ENCODE measurements at regions not wholly inside any gene's neighbourhood (a gene's known extent, or its start where the extent isn't known, plus 50 kb on each side); places are given as distances from the start of the nearest gene placed in this dataset.

DNA sequence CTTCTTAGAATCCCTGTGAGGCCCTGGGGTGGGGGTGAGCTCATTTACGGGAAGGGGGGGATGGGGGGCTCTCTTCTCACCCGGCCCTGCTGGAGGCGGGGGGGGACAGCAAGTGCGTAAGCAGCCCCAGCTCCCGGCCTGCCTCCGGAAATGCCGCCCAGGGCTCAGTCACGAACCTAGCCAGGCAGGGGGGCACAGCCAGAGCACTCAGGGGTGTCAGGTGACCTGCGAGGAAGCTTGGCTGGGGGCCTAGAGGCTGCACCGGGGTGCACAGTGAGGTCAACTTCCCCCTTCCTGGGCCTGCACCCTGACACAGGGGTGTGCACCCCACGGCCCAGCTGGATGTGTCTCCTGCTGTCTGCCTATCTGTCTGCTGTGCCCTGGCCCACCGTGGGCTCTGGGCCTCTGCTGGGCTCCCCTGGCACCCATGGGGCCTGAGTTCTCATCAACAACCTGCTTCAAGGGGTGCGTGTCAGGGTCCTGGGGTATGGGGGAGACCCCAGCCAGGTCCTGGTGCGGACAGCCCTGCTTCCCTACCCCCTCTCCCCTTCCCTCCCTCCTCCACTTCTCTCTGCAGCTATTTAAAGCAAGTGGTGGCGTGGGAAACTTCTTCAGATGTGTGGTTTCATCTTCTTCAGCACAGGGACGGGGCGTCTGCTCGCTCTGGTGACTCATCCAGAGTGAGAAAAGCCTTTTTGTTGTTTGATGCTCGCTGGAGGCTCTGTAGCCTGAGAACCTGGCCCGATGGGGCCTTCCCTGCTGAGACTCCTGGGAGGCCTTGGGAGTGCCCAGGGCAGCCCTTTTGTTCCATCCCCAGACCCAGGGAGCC lies 92.5 kb upstream of the RUNX3 start:
- DNase-seq (ENCODE audit: low read depth), result peak; percentile 92
- TF ChIP-seq, protein P1, sequence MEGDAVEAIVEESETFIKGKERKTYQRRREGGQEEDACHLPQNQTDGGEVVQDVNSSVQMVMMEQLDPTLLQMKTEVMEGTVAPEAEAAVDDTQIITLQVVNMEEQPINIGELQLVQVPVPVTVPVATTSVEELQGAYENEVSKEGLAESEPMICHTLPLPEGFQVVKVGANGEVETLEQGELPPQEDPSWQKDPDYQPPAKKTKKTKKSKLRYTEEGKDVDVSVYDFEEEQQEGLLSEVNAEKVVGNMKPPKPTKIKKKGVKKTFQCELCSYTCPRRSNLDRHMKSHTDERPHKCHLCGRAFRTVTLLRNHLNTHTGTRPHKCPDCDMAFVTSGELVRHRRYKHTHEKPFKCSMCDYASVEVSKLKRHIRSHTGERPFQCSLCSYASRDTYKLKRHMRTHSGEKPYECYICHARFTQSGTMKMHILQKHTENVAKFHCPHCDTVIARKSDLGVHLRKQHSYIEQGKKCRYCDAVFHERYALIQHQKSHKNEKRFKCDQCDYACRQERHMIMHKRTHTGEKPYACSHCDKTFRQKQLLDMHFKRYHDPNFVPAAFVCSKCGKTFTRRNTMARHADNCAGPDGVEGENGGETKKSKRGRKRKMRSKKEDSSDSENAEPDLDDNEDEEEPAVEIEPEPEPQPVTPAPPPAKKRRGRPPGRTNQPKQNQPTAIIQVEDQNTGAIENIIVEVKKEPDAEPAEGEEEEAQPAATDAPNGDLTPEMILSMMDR (IDR thresholded peaks at IDR 0.05; ENCODE audit: insufficient read depth, low read length, poor library complexity, severe bottlenecking), result no peak
- no peaks in the 10 kb centered on the region for H3K36me3 ChIP-seq (ENCODE audit: control insufficient read depth, insufficient read depth, low read length)
- no peak overlapping the region for H3K4me3 ChIP-seq (ENCODE audit: low read depth, low read length)
- peaks cover 3% of the 10 kb centered on the region for H3K27me3 ChIP-seq (ENCODE audit: control insufficient read depth, insufficient read depth, low read length)

DNA sequence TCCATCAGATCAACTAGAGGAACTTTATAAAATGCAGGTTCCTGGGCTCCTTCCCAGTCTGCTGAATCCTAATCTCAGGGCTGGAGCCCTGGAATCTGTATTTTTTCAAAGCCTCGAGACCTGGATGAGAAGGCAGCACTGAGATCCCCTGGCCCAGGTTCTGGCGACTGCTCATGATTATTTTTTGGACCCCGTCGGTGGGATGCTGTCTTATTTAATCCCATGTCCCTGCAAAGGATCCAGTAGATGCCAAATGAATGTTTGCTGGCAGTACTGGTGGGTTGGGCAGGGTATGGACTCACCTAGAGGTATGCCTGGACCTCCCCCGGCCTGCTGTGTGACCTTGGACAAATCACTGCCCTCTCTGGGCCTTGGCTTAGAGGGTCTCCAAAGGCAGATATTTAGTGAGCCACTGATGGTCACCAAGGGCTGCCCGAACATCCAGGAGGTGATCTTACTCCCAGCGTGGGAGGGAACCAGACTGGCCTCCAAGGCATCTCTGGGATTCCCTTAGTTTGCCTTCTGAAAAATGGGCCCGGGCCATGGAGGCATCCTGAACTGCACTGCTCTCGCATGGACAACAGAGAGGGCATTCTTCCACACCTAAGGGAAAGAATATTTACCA lies 91.6 kb upstream of the RUNX3 start:
- Histone ChIP-seq H3K4me3 (ENCODE audit: low read depth, low read length) (no peak overlapping the region), H3K27me3 (ENCODE audit: control insufficient read depth, insufficient read depth, low read length) (peaks cover under 1% of the 10 kb centered on the region), H3K36me3 (ENCODE audit: control insufficient read depth, insufficient read depth, low read length) (no peaks in the 10 kb centered on the region)
- TF ChIP-seq, protein P1 (IDR thresholded peaks at IDR 0.05; ENCODE audit: insufficient read depth, low read length, poor library complexity, severe bottlenecking), result no peak
- no peak for DNase-seq (ENCODE audit: low read depth)

DNA sequence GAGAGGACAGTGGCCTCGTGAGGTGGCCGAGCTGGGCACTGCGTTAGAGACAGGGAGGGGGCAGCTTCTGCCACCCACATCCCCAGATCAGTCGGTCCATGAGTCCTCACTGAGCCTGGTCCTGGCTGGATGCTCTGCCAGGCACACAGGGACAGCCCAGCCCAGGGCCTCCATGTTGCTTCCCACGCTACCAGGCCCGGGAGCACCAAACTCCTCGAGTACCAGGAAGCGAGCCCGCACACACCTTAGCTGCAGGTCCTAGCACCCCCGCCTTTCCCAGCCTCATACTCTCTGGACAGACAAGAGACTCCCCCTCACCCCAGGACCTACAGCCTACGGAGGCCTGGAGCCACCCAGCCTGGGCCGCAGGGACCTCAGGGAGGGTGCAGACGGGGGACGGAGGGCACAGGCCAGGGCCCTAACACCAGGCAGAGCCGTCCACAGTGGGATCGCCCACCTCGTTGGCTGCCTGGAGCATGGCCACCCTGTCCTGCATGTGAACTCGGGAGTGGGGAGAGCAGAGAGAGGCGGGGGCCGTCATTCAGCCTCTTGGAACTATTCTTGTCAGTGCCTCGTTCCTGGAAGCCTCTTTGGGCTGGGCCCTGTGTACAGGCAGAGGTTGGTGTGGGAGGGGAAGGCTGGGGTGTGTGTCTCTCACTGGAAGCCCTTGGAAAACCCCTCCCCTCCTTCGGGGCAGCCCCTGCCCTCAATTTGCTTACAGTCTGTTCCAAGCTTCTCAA lies 90.9 kb upstream of the RUNX3 start:
- Histone ChIP-seq H3K27me3 (ENCODE audit: control insufficient read depth, insufficient read depth, low read length) (no peaks in the 10 kb centered on the region), H3K36me3 (ENCODE audit: control insufficient read depth, insufficient read depth, low read length) (no peaks in the 10 kb centered on the region), H3K4me3 (ENCODE audit: low read depth, low read length) (no peak overlapping the region)
- TF ChIP-seq, protein P1 (IDR thresholded peaks at IDR 0.05; ENCODE audit: insufficient read depth, low read length, poor library complexity, severe bottlenecking), result no peak
- no peak for DNase-seq (ENCODE audit: low read depth)

DNA sequence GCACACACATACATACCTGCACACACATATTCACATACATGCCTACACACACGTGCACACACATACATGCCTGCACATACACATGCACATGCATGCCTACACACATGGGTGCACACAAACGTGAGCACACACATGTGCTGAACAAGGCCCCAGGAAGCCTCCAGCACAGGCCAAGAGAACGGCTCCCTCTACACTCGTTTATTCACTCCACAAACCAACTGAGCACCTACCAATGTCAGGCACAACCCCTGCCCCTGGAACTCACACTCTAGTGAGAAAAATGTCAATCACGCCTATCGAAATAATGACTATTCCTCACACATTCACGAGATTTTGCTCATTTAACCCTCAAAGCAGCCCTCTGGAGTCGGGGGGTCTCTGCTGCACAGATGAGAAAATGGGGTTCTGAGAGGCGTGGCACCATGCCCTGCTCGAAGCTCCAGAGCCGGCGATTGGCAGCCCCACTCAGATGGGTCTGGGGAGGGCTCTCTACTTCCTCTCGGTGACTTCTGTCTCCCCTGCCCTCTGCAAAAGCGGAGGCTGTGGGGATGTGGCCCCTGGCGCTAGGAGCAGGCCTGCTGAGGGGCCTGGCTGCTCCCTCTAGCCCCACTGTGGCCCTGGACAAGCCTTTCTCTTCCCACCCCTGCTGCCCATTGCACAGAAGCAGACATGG lies 90.2 kb upstream of the RUNX3 start:
- Histone ChIP-seq H3K27me3 (ENCODE audit: control insufficient read depth, insufficient read depth, low read length) (no peaks in the 10 kb centered on the region), H3K36me3 (ENCODE audit: control insufficient read depth, insufficient read depth, low read length) (no peaks in the 10 kb centered on the region), H3K4me3 (ENCODE audit: low read depth, low read length) (no peak overlapping the region)
- DNase-seq (ENCODE audit: low read depth), result no peak
- TF ChIP-seq, protein P1 (IDR thresholded peaks at IDR 0.05; ENCODE audit: insufficient read depth, low read length, poor library complexity, severe bottlenecking), result no peak

DNA sequence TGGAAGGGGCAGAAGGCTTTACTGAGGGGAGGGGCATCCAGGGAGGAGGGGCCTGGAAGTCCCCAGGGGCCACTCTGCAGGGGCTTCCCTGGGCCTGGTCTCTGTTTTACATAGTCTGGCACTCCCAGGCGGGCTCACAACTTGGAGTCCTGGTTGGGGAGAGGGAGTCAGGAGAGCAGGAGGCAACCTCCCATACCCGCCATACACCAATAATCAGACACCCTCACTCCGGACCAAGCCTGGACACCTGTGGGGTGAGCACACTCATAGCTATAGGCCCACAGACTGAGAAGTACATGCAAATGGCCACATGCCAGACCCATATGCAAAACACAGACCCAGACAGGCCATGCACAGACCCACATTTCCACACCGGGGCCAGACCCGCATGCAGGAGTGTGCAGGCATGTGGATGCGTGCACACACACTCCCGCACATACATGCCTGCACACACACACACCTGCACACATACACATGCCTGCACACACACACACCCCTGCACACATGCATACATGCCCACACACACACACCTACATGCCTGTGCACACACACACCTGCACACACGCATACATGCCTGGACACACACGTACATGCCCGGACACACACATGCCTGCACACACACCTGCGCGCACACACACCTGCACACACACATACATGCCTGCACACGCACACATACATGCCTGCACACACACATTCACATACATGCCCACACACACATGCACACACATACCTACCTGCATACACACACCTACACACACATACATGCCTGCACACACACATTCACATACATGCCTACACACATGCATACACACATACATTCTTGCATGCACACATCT lies 89.5 kb upstream of the RUNX3 start:
- TF ChIP-seq, protein P1 (IDR thresholded peaks at IDR 0.05; ENCODE audit: insufficient read depth, low read length, poor library complexity, severe bottlenecking), result no peak
- no peak for DNase-seq (ENCODE audit: low read depth)
- Histone ChIP-seq H3K27me3 (ENCODE audit: control insufficient read depth, insufficient read depth, low read length) (no peaks in the 10 kb centered on the region), H3K36me3 (ENCODE audit: control insufficient read depth, insufficient read depth, low read length) (no peaks in the 10 kb centered on the region), H3K4me3 (ENCODE audit: low read depth, low read length) (no peak overlapping the region)
